ENCODE measurements at regions not wholly inside any gene's neighbourhood (a gene's known extent, or its start where the extent isn't known, plus 50 kb on each side); places are given as distances from the start of the nearest gene placed in this dataset.

DNA sequence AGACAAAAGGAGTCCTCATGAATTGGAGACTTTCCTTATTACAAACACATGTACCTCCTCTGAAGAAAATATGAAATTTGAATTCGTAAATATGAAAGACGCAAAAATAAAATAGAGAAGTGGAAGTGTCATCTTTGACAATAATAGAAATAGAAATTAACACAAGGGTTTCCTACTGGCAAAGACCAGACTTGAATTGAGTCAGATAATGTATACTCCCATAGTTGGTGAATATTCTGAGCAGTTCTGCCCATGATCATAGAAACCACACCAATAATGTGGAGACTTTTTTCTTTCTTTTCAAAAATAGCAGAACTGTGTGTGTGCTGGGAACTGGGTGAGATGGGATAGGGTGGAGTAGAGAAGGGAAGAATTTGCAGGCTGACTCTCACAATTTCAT, 277.7 kb upstream of the TET2 start:
- no peak overlapping the region for H4K8ac ChIP-seq (ENCODE audit: extremely low read depth, insufficient read depth, low read length)
- H3K23me2 ChIP-seq (ENCODE audit: low read depth, low read length) = no peaks in the 10 kb centered on the region
- no peak for DNase-seq (ENCODE audit: low read depth in 1 of 2, low spot score in 2 of 2)
- no peak overlapping the region for H2BK12ac ChIP-seq (ENCODE audit: low read depth, low read length)
- POLR2A ChIA-PET (ENCODE audit: partially characterized antibody) = no interaction called here
- H4K91ac ChIP-seq (replicated peaks; ENCODE audit: insufficient read length, low read length) = no peak overlapping the region
- H3K9ac ChIP-seq (replicated peaks in 1 of 4; ENCODE audit: extremely low read depth in 1 of 4, low read depth in 3 of 4, low read length in 3 of 4) = no peak overlapping the region
- H3K56ac ChIP-seq (replicated peaks; ENCODE audit: insufficient read length, low read depth, low read length) = no peak overlapping the region
- H3K4me3 ChIP-seq (ENCODE audit: extremely low read depth in 1 of 4, insufficient read depth in 2 of 4, low read depth in 3 of 4, low read length in 4 of 4) = no peak overlapping the region
- H2BK15ac ChIP-seq (ENCODE audit: low read length) = no peak overlapping the region
- no peak overlapping the region for H4K5ac ChIP-seq (ENCODE audit: insufficient read length, low read depth, low read length)
- H2AFZ ChIP-seq (ENCODE audit: low read length) = no peak overlapping the region
- 88% methylated on average over 2 of the region's 2 CpGs; no CpG with 5 or more reads in 1 of the 2 experiments for WGBS, 2 experiments (ENCODE audit: extremely low coverage in 1 of 2, insufficient coverage in 1 of 2, insufficient read length in 1 of 2, insufficient replicate concordance in 2 of 2, low coverage in 1 of 2, low lambda C conversion rate in 2 of 2, missing lambda C conversion rate in 1 of 2)
- H3K27ac ChIP-seq (ENCODE audit: low read depth, low read length) = no peak overlapping the region
- no peak overlapping the region for H3K23ac ChIP-seq (ENCODE audit: insufficient read length)
- H3K14ac ChIP-seq (ENCODE audit: insufficient read length) = no peak overlapping the region
- FAIRE-seq = no peak
- H3K36me3 ChIP-seq (ENCODE audit: control insufficient read depth in 2 of 4, insufficient read depth in 4 of 4, low read length in 3 of 4) = no peaks in the 10 kb centered on the region
- no peaks in the 10 kb centered on the region for H3K4me1 ChIP-seq (replicated peaks in 1 of 4; ENCODE audit: control insufficient read depth in 3 of 4, insufficient read depth in 4 of 4, low read length in 3 of 4)
- no peak overlapping the region for H2AK5ac ChIP-seq (ENCODE audit: low read depth, low read length)
- no peak overlapping the region for H2BK120ac ChIP-seq (replicated peaks; ENCODE audit: low read depth, low read length)
- H2BK5ac ChIP-seq (ENCODE audit: low read depth, low read length) = no peak overlapping the region
- H3K27me3 ChIP-seq (replicated peaks in 1 of 4; ENCODE audit: control insufficient read depth in 3 of 4, extremely low read depth in 1 of 4, insufficient read depth in 3 of 4, low read length in 3 of 4) = no peaks in the 10 kb centered on the region
- no peak overlapping the region for H3K4me2 ChIP-seq (ENCODE audit: insufficient read depth in 1 of 2, low read depth in 2 of 2, low read length in 2 of 2)
- H3K79me1 ChIP-seq (ENCODE audit: low read depth, low read length) = no peaks in the 10 kb centered on the region
- H3K9me3 ChIP-seq (ENCODE audit: insufficient read depth in 2 of 2, low read depth in 1 of 2, low read length in 1 of 2) = no peaks in the 10 kb centered on the region
- no peak overlapping the region for H2BK20ac ChIP-seq (ENCODE audit: low read length)
- H4K20me1 ChIP-seq (replicated peaks in 1 of 2; ENCODE audit: control insufficient read depth in 1 of 2, insufficient read depth in 2 of 2, low read length in 2 of 2) = no peaks in the 10 kb centered on the region
- H3K79me2 ChIP-seq (ENCODE audit: control insufficient read depth in 1 of 2, insufficient read depth in 2 of 2, low read length in 2 of 2) = no peaks in the 10 kb centered on the region
- H3K18ac ChIP-seq (ENCODE audit: extremely low read depth, low read length) = no peak overlapping the region
- CTCF ChIA-PET (ENCODE audit: partially characterized antibody) = no interaction called here
- no peak overlapping the region for H3K4ac ChIP-seq (replicated peaks; ENCODE audit: insufficient read length, low read depth, low read length)
- no peak for TF ChIP-seq GABPA (IDR thresholded peaks at IDR 0.05; ENCODE audit: borderline replicate concordance, insufficient read depth, low read length)
- TF ChIP-seq HDAC2 (IDR thresholded peaks at IDR 0.05; ENCODE audit: borderline replicate concordance in 1 of 2, low read depth in 2 of 2, low read length in 2 of 2) = no peak
- TF ChIP-seq, protein P1, sequence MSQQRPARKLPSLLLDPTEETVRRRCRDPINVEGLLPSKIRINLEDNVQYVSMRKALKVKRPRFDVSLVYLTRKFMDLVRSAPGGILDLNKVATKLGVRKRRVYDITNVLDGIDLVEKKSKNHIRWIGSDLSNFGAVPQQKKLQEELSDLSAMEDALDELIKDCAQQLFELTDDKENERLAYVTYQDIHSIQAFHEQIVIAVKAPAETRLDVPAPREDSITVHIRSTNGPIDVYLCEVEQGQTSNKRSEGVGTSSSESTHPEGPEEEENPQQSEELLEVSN (IDR thresholded peaks at IDR 0.05) = no peak
- no peak for TF ChIP-seq CTBP2 (IDR thresholded peaks at IDR 0.05; ENCODE audit: borderline replicate concordance, insufficient read depth, insufficient read length, low read length)
- TF ChIP-seq CHD2 (IDR thresholded peaks at IDR 0.05; ENCODE audit: low read length) = no peak
- no peak for TF ChIP-seq RFX5 (IDR thresholded peaks at IDR 0.05; ENCODE audit: borderline replicate concordance, low read depth, low read length)
- TF ChIP-seq SRF (IDR thresholded peaks at IDR 0.05; ENCODE audit: low read depth, low read length) = no peak
- no peak for TF ChIP-seq RAD21 (IDR thresholded peaks at IDR 0.05 in 1 of 2, conservative IDR thresholded peaks at IDR 0.05 in 1 of 2; ENCODE audit: low read depth in 2 of 2, low read length in 2 of 2)
- TF ChIP-seq PHF8 (conservative IDR thresholded peaks at IDR 0.05; ENCODE audit: low read depth, low read length) = no peak
- no peak for TF ChIP-seq SUZ12 (IDR thresholded peaks at IDR 0.05; ENCODE audit: low read length)
- TF ChIP-seq POLR2A (IDR thresholded peaks at IDR 0.05; ENCODE audit: control extremely low read depth in 1 of 2, low read depth in 2 of 2, low read length in 2 of 2) = no peak
- TF ChIP-seq SP1 (IDR thresholded peaks at IDR 0.05; ENCODE audit: low read depth, low read length) = no peak
- no peak for TF ChIP-seq HDAC6 (IDR thresholded peaks at IDR 0.05; ENCODE audit: low read depth, low read length)
- no peak for TF ChIP-seq BRCA1 (IDR thresholded peaks at IDR 0.05; ENCODE audit: low read depth, low read length)
- TF ChIP-seq BCL11A (IDR thresholded peaks at IDR 0.05; ENCODE audit: low read depth in 2 of 2, low read length in 2 of 2) = no peak

Data from H1 (cell line).